ENCODE measurements at regions not wholly inside any gene's neighbourhood (a gene's known extent, or its start where the extent isn't known, plus 50 kb on each side); places are given as distances from the start of the nearest gene placed in this dataset.
"Not testable (repeated sequence)": the region's sequence is repeated elsewhere in the genome, so short reads cannot be mapped to it uniquely, and the experiment has no call there.

- Mint-ChIP-seq H3K27ac (ENCODE audit: unreplicated experiment) (no peak overlapping the region), H3K4me3 (ENCODE audit: unreplicated experiment) (no peak overlapping the region), H3K4me1 (ENCODE audit: low read depth, unreplicated experiment) (no peaks in the 10 kb centered on the region), H3K9me3 (ENCODE audit: unreplicated experiment) (peaks cover 3% of the 10 kb centered on the region), H3K27me3 (ENCODE audit: low read depth, unreplicated experiment) (no peaks in the 10 kb centered on the region), H3K36me3 (ENCODE audit: low read depth, unreplicated experiment) (no peaks in the 10 kb centered on the region)
- Histone ChIP-seq H2AFZ (ENCODE audit: low read depth, low read length) (no peak overlapping the region), H3K36me3 (ENCODE audit: insufficient read depth, low read length) (no peaks in the 10 kb centered on the region), H3K9me3 (ENCODE audit: insufficient read depth, low read depth, low read length) (no peaks in the 10 kb centered on the region), H3K4me1 (ENCODE audit: insufficient read depth, low read length) (no peaks in the 10 kb centered on the region), H3K27me3 (ENCODE audit: insufficient read depth, low read length) (no peaks in the 10 kb centered on the region), H4K20me1 (ENCODE audit: insufficient read depth, low read length) (no peaks in the 10 kb centered on the region), H3K4me2 (ENCODE audit: low read length) (no peak overlapping the region), H3K27ac (ENCODE audit: low read depth, low read length) (no peak overlapping the region), H3K79me2 (ENCODE audit: insufficient read depth, low read length) (no peaks in the 10 kb centered on the region), H3K4me3 (ENCODE audit: insufficient read depth, low read depth, low read length) (no peak overlapping the region), H3K9ac (ENCODE audit: low read length) (no peak overlapping the region)
- DNase-seq (ENCODE audit: low read depth) = no peak
- no peak for TF ChIP-seq EZH2 (IDR thresholded peaks at IDR 0.05; ENCODE audit: insufficient read depth, low read length)
- no peak for FAIRE-seq
These were observed 681.4 kb upstream of the PRR20A start for GRCh38 chr13:56459286-56459685.

- no peaks in the 10 kb centered on the region for H3K9me3 Mint-ChIP-seq (ENCODE audit: unreplicated experiment)
- H3K27ac Mint-ChIP-seq (ENCODE audit: unreplicated experiment) = no peak overlapping the region
These were observed 639.0 kb upstream of the PRR20A start for GRCh38 chr13:56501750-56502149.

GRCh38 chr13:56510836-56511235, 629.9 kb upstream of the PRR20A start:
- Mint-ChIP-seq H3K4me1 (ENCODE audit: low read depth, unreplicated experiment) (peaks cover 11% of the 10 kb centered on the region), H3K27me3 (ENCODE audit: low read depth, unreplicated experiment) (no peaks in the 10 kb centered on the region), H3K27ac (ENCODE audit: unreplicated experiment) (no peak overlapping the region), H3K36me3 (ENCODE audit: low read depth, unreplicated experiment) (no peaks in the 10 kb centered on the region), H3K9me3 (ENCODE audit: unreplicated experiment) (no peaks in the 10 kb centered on the region), H3K4me3 (ENCODE audit: unreplicated experiment) (no peak overlapping the region)
- Histone ChIP-seq H3K9ac (ENCODE audit: low read length) (no peak overlapping the region), H3K79me2 (ENCODE audit: insufficient read depth, low read length) (no peaks in the 10 kb centered on the region), H3K9me3 (ENCODE audit: insufficient read depth, low read depth, low read length) (peaks cover 2% of the 10 kb centered on the region), H4K20me1 (ENCODE audit: insufficient read depth, low read length) (no peaks in the 10 kb centered on the region), H2AFZ (ENCODE audit: low read depth, low read length) (no peak overlapping the region), H3K27ac (ENCODE audit: low read depth, low read length) (no peak overlapping the region), H3K4me1 (ENCODE audit: insufficient read depth, low read length) (no peaks in the 10 kb centered on the region), H3K4me2 (ENCODE audit: low read length) (no peak overlapping the region), H3K4me3 (ENCODE audit: insufficient read depth, low read depth, low read length) (no peak overlapping the region), H3K27me3 (ENCODE audit: insufficient read depth, low read length) (no peaks in the 10 kb centered on the region), H3K36me3 (ENCODE audit: insufficient read depth, low read length) (no peaks in the 10 kb centered on the region)
- no peak for DNase-seq (ENCODE audit: low read depth)
- no peak for FAIRE-seq
- no peak for TF ChIP-seq EZH2 (IDR thresholded peaks at IDR 0.05; ENCODE audit: insufficient read depth, low read length)
- TF ChIP-seq CTCF (IDR thresholded peaks at IDR 0.05; ENCODE audit: insufficient read depth, low read depth, low read length) = no peak

More at GRCh38 chr13:56501750-56502149, 639.0 kb upstream of the PRR20A start:
- no peaks in the 10 kb centered on the region for H3K36me3 ChIP-seq (ENCODE audit: insufficient read depth, low read length)
- Mint-ChIP-seq H3K36me3 (ENCODE audit: low read depth, unreplicated experiment) (no peaks in the 10 kb centered on the region), H3K4me1 (ENCODE audit: low read depth, unreplicated experiment) (peaks cover 16% of the 10 kb centered on the region), H3K4me3 (ENCODE audit: unreplicated experiment) (no peak overlapping the region), H3K27me3 (ENCODE audit: low read depth, unreplicated experiment) (no peaks in the 10 kb centered on the region)
- no peaks in the 10 kb centered on the region for H4K20me1 ChIP-seq (ENCODE audit: insufficient read depth, low read length)
- no peaks in the 10 kb centered on the region for H3K79me2 ChIP-seq (ENCODE audit: insufficient read depth, low read length)
- no peak overlapping the region for H3K4me3 ChIP-seq (ENCODE audit: insufficient read depth, low read depth, low read length)
- H3K27ac ChIP-seq (ENCODE audit: low read depth, low read length) = no peak overlapping the region
- TF ChIP-seq CTCF (IDR thresholded peaks at IDR 0.05; ENCODE audit: insufficient read depth, low read depth, low read length) = no peak
- no peak for TF ChIP-seq EZH2 (IDR thresholded peaks at IDR 0.05; ENCODE audit: insufficient read depth, low read length)
- no peak for FAIRE-seq
- DNase-seq (ENCODE audit: low read depth) = no peak
- no peaks in the 10 kb centered on the region for H3K9me3 ChIP-seq (ENCODE audit: insufficient read depth, low read depth, low read length)
- no peaks in the 10 kb centered on the region for H3K4me1 ChIP-seq (ENCODE audit: insufficient read depth, low read length)
- H3K27me3 ChIP-seq (ENCODE audit: insufficient read depth, low read length) = no peaks in the 10 kb centered on the region
- no peak overlapping the region for H3K4me2 ChIP-seq (ENCODE audit: low read length)
- no peak overlapping the region for H3K9ac ChIP-seq (ENCODE audit: low read length)
- H2AFZ ChIP-seq (ENCODE audit: low read depth, low read length) = no peak overlapping the region

- not testable (repeated sequence) for H3K27ac Mint-ChIP-seq (ENCODE audit: unreplicated experiment); H3K79me2 ChIP-seq (ENCODE audit: insufficient read depth, low read length); H3K9ac ChIP-seq (ENCODE audit: low read length); H2AFZ ChIP-seq (ENCODE audit: low read depth, low read length); H3K4me3 Mint-ChIP-seq (ENCODE audit: unreplicated experiment); H3K9me3 ChIP-seq (ENCODE audit: insufficient read depth, low read depth, low read length); H4K20me1 ChIP-seq (ENCODE audit: insufficient read depth, low read length); H3K9me3 Mint-ChIP-seq (ENCODE audit: unreplicated experiment); H3K4me3 ChIP-seq (ENCODE audit: insufficient read depth, low read depth, low read length); H3K27me3 ChIP-seq (ENCODE audit: insufficient read depth, low read length); H3K4me2 ChIP-seq (ENCODE audit: low read length); H3K27ac ChIP-seq (ENCODE audit: low read depth, low read length); H3K27me3 Mint-ChIP-seq (ENCODE audit: low read depth, unreplicated experiment); DNase-seq (ENCODE audit: low read depth); FAIRE-seq; H3K36me3 Mint-ChIP-seq (ENCODE audit: low read depth, unreplicated experiment); H3K4me1 ChIP-seq (ENCODE audit: insufficient read depth, low read length); H3K36me3 ChIP-seq (ENCODE audit: insufficient read depth, low read length)
- H3K4me1 Mint-ChIP-seq (ENCODE audit: low read depth, unreplicated experiment) = peaks cover 11% of the 10 kb centered on the region
These were observed 628.4 kb upstream of the PRR20A start for GRCh38 chr13:56512336-56512735.

Data from astrocyte (in vitro differentiated cells and primary cell).